ENCODE measurements at regions not wholly inside any gene's neighbourhood (a gene's known extent, or its start where the extent isn't known, plus 50 kb on each side); places are given as distances from the start of the nearest gene placed in this dataset.
"Not testable (repeated sequence)": the region's sequence is repeated elsewhere in the genome, so short reads cannot be mapped to it uniquely, and the experiment has no call there.

DNA sequence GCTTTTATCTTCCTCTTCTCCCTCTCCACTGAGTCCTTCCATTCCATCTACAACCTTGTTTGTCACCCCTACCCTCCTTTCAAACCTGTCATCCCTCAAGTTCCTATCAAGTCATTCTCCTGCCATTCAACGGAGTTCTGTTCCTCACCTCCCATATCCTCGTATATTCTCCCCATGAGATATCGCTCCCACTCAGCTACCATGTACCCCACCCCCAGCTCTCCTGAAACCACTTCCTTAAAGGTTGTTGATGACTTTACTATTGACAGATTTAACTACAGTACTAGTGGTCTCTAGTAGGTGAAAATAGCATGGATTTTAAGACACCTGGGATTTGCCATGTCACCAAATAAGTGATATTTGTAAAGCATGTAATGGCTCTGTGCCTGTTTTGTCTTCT lies 107.4 kb upstream of the BARHL2 start:
- DNase-seq (ENCODE audit: low spot score), result no peak

DNA sequence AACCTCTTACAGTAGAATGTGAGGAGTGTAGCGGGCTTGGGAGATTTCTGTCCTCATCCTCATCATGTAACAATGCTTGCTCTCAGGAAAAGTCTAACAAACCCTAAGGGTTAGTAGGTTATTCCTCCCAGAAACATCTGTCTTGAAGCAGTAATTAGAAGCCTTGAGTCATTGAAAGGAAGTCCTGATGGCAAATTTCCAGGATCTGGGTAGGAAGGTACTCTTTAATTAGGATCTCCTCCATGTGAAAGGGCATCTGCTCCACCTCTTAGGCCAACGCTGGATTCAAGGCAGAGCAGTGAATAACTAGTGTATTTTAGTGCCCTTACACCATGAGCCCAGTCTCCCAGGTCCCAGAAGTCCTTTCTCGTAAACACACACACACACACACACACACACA lies 106.6 kb upstream of the BARHL2 start:
- DNase-seq (ENCODE audit: low spot score), result no peak

DNA sequence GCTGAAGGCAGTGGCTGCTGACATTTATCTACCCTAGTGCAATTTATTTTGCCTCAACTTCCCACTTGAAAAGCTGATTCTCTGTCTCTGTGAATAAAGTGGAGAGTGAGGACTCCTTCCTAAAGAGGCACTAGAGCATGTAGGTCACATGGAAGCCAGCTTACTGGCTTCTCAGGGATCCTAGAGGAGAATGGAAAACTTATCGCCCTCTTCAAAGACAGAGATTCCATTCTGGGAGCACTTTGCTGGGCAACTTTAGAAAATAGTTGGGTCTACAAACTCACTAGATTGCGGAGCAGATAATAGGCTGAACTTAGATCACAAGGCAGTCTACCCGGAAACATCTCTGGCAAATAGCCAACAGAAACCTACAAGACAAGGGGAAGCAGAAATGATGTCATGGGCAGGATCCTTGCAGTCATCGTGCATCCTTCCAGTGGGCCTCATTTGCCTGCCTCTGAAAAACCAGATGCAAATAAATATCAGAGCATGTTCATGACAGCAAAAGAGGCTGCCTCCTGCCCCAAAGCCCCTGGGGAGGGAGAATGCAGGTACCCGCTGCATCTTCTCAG lies 104.8 kb upstream of the BARHL2 start:
- no peak for DNase-seq (ENCODE audit: low spot score)

DNA sequence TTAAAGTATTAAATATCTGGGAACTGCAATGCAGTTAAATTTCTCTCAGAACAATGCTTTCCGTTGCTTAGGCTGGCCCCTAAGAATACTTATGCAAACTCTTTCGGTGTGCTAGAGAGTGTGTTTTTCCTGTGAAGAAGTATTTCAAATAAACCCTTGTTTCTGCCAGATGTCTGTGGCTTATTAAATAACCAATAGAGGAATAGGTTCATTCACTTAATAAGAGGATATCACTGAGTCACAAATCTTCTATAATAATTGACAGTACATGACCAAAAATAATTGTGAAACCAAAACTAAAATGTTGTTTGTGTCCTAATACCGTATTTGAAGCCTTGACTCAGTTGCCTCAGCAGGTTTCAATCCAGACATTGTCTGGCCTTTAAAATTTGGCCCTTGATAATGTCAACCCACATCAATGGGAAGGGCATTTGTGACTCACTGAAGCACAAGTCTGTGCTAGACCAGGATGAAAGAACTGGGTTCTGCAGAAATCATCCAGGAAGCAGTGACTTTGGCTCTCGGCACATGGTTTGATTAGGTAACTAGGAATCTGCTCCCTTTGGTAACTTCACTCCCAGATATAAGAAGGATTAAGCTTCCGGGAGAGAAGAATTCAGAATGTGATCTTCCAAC lies 104.2 kb upstream of the BARHL2 start:
- no peak for DNase-seq (ENCODE audit: low spot score)

DNA sequence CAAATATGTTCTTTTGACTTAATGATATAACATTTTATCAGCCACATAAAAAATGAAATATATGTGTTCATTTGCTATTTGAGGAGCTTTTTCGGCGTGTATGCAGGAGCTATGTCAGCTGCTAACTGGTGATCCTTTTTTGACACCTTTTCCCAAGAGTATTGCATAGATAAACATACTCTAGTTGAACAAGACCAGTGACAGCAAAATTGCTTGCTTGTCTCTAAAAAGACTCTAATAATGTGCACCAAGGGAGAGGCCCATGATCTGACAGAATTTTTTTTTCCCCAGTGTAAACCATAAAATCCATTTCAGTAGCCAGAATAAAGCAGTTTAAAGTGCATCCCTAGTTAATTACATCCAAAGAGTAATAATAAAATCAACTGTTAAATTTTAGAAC lies 103.6 kb upstream of the BARHL2 start:
- no peak for DNase-seq (ENCODE audit: low spot score)

DNA sequence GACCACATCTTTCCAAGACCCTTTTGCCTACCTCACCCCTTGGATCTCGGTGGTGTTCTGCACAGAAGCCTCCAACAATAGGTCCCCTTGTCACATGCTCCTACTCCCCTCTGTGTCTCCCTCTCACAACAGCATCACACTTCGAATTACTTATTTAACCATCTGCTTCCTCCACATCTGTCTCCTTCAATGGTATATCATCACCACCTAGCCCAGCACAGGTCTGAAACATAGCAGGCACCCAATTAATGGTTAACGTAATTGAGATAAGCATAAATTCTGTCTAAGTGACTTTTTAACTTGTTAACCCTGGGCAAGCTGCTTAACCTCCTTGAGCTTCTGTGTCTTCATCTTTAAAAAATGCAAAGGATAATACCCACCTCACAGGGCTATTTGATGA lies 100.3 kb upstream of the BARHL2 start:
- DNase-seq (ENCODE audit: low spot score), result no peak

DNA sequence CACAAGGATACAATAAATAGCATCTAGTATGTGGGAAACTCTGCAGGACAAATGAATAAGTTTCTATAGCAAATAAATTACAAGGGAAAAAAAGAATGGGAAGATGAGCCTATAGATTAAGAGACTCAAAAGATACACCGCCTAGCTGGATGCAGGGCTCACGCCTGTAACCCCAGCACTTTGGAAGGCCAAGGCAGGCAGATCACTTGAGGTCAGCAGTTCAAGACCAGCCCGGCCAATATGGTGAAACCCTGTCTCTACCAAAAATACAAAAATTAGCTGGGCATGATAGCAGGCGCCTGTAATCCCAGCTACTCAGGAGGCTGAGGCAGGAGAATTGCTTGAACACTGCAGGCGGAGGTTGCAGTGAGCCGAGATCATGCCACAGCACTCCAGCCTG lies 95.1 kb upstream of the BARHL2 start:
- DNase-seq (ENCODE audit: low spot score), result not testable (repeated sequence)

DNA sequence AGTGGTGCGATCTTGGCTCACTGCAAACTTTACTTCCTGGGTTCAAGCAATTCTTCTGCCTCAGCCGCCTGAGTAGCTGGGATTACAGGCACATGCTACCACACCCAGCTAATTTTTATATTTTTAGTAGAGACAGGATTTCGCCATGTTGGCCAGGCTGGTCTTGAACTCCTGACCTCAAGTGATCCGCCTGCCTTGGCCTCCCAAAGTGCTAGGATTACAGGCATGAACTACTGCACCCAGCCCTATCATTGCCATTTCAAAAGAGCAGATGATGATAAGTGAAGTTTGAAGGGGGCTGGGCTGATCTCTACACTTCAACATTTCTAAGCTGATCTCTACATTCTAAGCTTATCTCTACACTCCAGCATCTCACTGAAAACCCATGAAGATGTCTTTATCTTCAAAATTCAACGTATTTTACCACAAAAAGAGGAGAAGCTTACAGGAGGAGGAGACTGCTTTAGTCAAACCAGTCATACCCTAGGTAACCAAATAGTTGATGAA lies 94.4 kb upstream of the BARHL2 start:
- not testable (repeated sequence) for DNase-seq (ENCODE audit: low spot score)

DNA sequence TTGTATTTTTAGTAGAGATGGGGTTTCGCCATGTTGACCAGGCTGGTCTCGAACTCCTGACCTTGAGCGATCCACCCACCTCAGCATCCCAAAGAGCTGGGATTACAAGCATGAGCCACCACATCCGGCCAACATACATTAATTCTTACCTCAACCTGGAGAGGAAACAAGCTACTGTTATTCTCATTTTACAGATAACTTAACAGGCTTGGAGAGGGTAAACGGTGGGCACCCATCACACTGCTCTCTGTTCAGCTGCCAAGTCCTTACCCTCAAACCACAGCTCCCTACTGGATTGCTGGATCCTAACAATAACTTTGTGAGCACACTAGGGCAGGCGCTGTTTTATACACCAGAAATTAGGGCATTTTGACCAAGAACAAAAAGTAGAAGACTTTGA lies 93.6 kb upstream of the BARHL2 start:
- no peak for DNase-seq (ENCODE audit: low spot score)

DNA sequence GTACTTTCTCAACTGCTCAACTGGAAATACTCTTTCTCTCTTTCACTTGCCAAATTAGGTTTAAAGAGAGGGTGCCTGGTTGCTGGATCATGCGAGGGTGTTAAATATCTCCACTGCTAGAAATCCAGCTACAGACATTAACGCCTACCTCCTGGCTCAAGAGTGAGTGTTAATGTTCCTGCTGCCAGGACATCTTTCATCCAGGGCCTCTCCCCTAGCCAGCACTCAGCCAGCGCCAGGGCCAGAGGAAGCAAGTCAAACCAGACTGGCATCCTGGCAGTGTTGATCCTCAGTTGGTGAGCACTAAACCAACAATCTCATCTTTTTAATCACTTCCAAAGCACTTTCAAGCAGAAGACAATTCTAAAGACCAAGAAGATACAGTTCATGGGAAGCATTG lies 92.9 kb upstream of the BARHL2 start:
- DNase-seq (ENCODE audit: low spot score), result no peak

DNA sequence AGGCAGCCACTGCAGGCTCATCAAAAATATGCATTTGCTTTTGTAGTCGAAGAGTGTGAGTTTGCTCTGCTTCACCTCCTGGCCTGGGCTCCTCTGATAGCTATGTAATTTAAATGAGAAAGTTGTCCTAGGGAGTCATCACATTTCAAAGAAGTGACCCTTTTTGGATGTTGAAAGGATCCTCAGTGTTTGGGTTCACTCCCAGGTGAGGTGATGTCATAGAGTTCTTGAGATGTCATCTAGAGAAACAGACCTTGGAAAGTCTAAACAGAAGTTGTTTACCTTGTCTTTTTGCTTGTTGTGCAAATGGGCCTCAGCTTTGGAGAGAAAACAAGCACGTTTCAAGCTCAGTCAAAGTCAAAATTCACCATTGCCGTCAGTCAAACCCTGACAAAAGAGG lies 92.0 kb upstream of the BARHL2 start:
- DNase-seq (ENCODE audit: low spot score), result no peak

DNA sequence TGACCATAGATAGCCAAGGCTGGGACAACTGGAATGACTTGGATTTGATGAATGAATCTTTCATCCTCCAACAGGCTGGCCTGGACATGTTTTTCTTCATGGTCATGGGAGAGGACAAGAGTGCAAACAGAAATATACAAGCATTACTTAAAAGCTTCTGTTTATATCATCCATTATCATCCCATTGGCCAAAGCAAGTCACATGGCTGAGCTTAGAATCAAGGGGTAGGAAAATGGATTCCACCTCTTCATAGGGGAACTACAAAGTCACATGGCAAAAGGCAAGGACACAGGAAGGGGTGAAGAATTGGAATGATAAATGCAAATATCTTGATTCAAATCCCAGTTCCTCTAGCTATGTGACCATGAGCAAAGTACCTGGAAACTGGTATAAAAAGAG lies 90.2 kb upstream of the BARHL2 start:
- DNase-seq (ENCODE audit: low spot score), result no peak

DNA sequence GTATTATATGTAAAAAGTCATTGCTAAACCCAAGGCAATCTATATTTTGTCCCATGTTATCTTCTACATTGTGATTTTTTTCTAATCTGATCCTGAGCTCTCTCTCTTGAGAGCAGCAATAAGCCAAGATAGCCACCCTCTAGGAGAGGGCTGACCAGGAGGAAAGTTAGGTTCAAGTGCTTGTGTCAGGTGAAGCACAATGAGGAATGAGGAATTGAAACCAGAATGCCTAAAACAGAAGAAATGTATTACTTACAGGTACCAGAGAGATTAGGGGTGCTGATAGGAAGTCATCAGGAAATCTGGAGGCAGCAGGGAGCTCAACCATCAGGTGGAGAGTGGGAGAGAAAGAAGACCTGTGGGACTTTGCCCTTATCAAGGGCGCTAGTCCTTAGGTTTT lies 85.5 kb upstream of the BARHL2 start:
- no peak for DNase-seq (ENCODE audit: low spot score)

DNA sequence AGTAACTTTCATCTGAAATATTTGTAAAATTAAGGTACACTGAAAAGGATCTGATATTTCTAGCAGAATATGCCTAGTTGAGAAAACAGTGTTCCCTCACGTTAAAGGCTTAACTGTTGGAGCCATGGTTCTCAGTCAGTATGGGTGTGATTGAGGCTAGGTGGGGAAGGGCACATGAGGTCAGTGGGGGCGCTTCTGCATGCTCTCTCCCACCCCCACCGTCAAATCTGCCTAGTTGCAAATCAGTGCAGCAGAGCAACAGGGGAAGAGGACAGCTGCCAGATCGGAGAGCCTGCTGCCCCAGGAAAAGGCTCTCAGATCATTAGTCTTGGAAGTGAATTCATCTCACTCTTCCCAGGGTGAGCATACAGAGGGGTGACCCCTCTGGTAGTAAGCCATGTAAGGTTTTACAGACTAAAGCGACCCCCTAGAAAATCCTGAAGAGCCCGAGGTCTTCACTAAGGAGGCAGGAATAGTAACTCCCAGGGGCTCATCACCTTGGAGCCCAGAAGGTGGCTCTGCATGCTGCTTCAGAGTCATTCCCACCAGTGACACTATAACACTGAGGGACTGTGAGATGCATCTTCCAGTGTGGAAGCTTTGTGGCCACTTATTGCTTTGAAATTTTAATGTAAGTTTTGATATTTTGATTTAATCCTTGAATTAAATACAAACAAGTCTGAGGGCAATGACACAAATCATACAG lies 83.1 kb upstream of the BARHL2 start:
- no peak for DNase-seq (ENCODE audit: low spot score)

DNA sequence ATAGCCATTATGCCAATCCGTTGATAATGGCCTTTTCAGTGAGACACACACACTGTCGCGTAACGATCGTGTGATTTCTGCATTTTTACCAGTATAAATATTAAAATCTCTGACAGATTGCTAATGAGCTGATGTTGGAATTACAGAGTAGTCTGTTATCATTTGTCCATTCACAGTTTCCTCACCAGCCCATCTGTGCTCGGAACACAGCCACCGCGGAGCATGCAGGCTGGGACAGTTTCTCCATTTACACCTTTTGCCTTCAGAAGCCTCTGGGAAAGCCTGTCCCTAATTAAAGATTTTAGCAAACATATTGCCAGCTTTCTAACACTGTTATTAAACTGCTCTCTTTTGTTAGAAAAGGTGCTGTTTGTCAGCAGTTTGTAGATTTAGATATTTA lies 82.2 kb upstream of the BARHL2 start:
- no peak for DNase-seq (ENCODE audit: low spot score)

DNA sequence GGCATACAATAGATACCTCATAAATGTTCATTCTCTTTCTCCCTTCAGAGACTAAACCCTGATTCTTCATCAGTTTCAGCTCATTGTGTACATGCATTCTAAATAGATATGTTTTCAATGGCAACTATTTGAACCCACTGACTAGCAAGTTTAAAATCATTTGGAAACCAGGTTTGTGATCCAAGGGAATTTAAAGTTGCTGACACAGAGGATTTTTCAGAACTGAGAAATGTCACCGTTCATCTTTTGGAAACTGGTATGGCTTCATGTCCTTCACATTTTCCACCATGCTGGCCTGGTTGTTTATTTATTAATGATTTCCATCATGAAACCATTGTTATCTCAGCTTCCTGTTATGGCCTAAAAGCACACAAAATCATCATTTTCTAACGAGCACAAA lies 81.8 kb upstream of the BARHL2 start:
- DNase-seq (ENCODE audit: low spot score), result no peak

DNA sequence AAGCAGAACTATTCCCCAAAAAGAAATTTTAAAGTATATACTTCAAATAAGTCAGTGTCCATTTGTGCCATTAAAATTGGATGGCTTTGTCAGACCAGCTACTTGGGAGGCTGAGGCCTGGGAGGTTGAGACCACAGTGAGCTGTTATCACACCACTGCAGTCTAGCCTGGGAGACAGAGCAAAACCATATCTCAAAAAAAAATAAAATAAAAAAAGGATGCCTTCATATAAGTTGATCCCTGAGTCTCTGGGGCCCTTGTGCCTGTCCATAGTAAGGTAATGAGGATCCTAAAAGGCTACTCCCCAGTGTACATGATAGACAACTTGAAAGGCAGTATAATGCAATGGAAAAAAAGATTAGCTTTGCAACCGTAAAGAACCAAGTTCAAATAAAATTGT lies 81.2 kb upstream of the BARHL2 start:
- DNase-seq (ENCODE audit: low spot score), result no peak

DNA sequence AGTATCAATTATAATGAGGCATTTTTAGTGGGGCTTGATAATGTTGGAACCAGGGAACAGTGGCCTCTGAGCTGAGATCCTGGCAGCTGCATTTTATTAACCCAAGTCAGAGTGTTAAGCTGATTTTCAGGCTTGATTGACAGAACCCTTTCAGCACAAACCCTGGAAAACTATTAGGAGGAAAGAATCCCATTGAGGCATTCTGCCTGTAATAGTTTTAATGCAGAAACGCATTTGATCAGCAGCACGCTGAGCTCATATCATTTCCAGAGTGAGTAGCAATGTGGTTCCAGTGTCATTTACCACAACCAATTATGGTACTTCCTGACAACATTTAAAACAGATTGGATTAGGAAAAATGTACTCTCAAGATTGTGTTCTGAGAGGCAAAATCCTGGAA lies 78.3 kb upstream of the BARHL2 start:
- no peak for DNase-seq (ENCODE audit: low spot score)

DNA sequence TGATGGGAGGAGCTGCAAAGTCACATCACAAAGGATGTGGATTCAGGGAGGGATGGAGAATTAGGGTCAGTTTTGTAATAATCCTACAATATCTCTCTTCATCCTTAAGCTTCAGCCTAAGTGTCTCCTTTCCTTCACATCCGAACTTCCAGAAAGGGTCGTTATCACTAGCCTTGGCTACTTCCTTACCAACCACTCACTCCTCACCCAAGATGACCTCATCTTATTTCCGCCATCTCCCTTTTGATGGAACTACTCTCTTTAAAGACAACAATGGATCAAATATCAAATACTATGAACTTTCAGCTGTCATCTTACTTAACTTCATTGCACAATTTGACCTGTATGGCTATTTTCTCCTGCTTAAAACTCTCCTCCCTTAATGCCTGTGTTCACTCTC lies 69.6 kb upstream of the BARHL2 start:
- no peak for DNase-seq (ENCODE audit: low spot score)

DNA sequence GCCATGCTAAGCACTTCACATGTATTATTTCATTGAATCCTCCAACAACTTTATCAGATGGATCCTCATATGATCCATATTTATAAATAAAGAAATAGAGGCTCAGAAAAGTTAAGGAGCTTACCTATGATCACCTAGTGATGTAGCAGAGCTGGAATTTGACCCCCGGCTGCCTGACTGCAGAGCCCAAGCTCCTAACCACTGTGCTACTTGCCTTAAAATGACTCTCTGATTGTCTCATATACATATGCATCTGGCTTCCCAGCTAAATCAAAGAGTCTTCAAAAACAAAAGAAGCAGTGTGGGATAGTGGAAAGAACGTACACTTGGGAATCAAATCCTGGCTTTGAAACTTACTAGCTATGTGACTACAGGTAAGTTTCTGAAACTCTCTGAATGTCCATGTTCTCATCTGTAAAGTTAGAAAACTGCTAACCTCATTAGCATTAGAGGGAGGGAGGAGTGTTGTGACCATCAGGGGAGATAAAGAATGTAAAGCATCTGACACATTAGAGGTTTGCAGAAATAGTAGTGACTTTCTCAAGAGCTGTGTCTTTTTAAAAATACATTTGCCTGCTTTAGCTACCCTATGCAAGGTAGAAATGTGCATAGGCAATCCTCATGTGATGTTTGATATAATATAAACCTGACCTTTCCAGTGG lies 67.2 kb upstream of the BARHL2 start:
- DNase-seq (ENCODE audit: low spot score), result no peak

DNA sequence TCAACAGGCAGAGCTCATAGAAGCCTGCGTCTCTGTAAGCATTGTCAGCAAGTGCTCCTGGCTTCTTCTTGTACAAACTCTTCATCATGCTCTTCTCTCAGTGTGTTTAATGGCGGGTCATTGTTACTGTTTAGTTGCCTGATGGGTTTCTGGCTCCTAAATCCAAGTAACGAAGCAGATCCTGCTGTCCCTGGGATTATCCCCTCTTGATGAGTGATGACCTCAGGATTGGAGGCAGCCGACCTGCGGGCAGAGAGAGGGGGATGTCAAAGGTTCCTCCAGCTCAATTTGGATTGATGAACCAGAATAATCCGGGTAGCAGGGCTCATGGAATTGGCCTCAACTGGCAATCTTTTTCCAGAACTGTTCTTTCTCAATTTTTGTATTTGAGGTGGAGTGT lies 66.1 kb upstream of the BARHL2 start:
- DNase-seq (ENCODE audit: low spot score), result no peak

DNA sequence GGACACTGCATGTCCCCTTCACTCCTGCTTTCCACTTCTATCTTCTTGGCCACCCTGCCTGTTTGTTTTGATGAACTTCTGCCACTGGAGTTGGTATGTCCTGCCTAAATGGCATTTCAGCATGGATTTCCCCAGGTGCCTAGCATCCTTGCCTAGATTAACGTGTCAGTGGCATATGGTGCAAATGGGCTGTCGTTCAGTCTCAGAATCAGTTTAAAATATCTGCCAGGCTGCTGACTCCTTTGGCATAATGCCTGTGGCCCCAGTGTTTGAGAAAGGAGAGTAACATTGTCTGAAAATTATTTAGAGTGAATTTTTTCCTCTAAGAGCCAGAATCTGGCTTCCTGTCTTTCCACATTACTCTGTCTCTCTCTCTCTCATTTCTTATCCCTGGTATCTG lies 64.9 kb upstream of the BARHL2 start:
- DNase-seq (ENCODE audit: low spot score), result no peak

DNA sequence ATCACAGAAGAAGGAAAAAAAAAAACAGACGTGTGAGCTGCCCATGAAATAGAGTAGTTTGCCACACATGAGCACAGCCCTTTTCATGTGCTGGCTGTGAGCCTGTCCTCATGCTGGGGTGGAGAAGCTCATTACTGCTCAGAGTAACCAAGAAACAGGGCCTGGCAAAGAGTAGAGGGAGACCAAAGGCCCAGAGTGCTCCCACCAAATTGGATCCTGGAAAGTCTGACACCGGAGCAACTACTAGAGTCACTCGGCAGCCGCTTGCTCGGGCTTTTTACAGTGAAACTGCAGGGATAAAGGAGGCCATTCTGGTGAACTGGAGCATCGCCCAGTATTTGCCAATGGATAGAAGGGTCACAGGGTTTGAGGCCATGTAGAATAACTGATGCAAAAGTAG lies 64.4 kb upstream of the BARHL2 start:
- no peak for DNase-seq (ENCODE audit: low spot score)
